Type B pancreatic cell (in vitro differentiated cells): ENCODE measurements at regions not wholly inside any gene's neighbourhood (a gene's known extent, or its start where the extent isn't known, plus 50 kb on each side); places are given as distances from the start of the nearest gene placed in this dataset.

Source experiments
- DNase-seq: peaks from one replicate; pipeline ENCODE4 v3.0.0; 2021; ENCODE audit warnings: mixed read lengths; ENCODE audit not compliant: unreplicated experiment; ENCODE audit errors: extremely low spot score
- H3K27ac Mint-ChIP-seq: 2 replicates; pipeline ENCODE4 v1.8.0; 2021; ENCODE audit warnings: mild to moderate bottlenecking, mixed read lengths
- H3K27me3 Mint-ChIP-seq: 2 replicates; pipeline ENCODE4 v1.8.0; 2021; ENCODE audit warnings: mixed read lengths
- H3K36me3 Mint-ChIP-seq: 2 replicates; pipeline ENCODE4 v1.8.0; 2021; ENCODE audit warnings: mixed read lengths
- H3K4me1 Mint-ChIP-seq: one replicate; pipeline ENCODE4 v1.8.0; 2021; ENCODE audit warnings: mixed read lengths; ENCODE audit not compliant: unreplicated experiment
- H3K4me3 Mint-ChIP-seq: 2 replicates; pipeline ENCODE4 v1.8.0; 2021; ENCODE audit warnings: mild to moderate bottlenecking, mixed read lengths
- H3K9me3 Mint-ChIP-seq: 2 replicates; pipeline ENCODE4 v1.8.0; 2021; ENCODE audit warnings: mixed read lengths
- TF ChIP-seq, protein P1 (sequence below): fragments of 200-600 bp; sonication (generic); conservative IDR thresholded peaks from 2 replicates; pipeline ENCODE4 v1.5.0; 2021; ENCODE audit warnings: antibody characterized with exemption, mild to moderate bottlenecking

GRCh38 chr7:89958525-89959068 is 195.7 kb upstream of the STEAP1 start:
- no peak overlapping the region for H3K27ac Mint-ChIP-seq
- H3K36me3 Mint-ChIP-seq, result no peaks in the 10 kb centered on the region

DNA sequence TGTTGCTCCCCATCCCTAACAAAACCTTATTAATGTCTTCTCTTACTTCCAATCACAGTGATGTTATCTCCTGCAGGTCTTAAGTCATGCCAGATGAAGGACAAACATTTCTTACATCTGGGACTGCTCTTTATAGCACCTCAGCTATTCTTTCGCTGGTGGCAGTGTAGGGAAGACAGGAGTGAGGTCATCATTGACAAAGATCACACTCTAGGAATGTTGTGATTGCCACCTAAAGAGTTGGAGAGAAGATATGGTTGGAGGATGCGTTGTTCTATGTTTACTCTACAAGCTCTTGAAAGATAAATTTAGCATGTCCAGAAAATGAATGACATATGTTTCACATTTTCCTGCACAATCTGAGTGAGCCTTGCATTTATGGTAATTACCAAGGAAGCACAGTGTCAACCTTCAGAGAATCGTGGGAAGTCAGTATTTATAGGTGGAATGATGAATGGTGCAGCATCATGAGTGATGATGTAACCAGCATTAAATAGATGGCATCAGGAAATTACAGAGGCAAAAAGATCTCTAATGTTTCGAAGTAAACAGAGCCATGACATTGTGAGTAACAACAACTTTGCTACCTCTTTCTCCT is 188.1 kb upstream of the STEAP1 start:
- TF ChIP-seq, protein P1, sequence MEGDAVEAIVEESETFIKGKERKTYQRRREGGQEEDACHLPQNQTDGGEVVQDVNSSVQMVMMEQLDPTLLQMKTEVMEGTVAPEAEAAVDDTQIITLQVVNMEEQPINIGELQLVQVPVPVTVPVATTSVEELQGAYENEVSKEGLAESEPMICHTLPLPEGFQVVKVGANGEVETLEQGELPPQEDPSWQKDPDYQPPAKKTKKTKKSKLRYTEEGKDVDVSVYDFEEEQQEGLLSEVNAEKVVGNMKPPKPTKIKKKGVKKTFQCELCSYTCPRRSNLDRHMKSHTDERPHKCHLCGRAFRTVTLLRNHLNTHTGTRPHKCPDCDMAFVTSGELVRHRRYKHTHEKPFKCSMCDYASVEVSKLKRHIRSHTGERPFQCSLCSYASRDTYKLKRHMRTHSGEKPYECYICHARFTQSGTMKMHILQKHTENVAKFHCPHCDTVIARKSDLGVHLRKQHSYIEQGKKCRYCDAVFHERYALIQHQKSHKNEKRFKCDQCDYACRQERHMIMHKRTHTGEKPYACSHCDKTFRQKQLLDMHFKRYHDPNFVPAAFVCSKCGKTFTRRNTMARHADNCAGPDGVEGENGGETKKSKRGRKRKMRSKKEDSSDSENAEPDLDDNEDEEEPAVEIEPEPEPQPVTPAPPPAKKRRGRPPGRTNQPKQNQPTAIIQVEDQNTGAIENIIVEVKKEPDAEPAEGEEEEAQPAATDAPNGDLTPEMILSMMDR, result no peak
- no peaks in the 10 kb centered on the region for H3K36me3 Mint-ChIP-seq
- no peak for DNase-seq
- no peaks in the 10 kb centered on the region for H3K9me3 Mint-ChIP-seq
- no peaks in the 10 kb centered on the region for H3K27me3 Mint-ChIP-seq
- H3K4me3 Mint-ChIP-seq, result no peak overlapping the region
- H3K4me1 Mint-ChIP-seq, result no peaks in the 10 kb centered on the region
- H3K27ac Mint-ChIP-seq, result no peak overlapping the region

More at GRCh38 chr7:89958525-89959068, 195.7 kb upstream of the STEAP1 start:
- H3K4me1 Mint-ChIP-seq, result no peaks in the 10 kb centered on the region
- no peak overlapping the region for H3K4me3 Mint-ChIP-seq
- no peak for DNase-seq
- no peaks in the 10 kb centered on the region for H3K27me3 Mint-ChIP-seq
- TF ChIP-seq, protein P1, result no peak
- peaks cover 7% of the 10 kb centered on the region for H3K9me3 Mint-ChIP-seq

DNA sequence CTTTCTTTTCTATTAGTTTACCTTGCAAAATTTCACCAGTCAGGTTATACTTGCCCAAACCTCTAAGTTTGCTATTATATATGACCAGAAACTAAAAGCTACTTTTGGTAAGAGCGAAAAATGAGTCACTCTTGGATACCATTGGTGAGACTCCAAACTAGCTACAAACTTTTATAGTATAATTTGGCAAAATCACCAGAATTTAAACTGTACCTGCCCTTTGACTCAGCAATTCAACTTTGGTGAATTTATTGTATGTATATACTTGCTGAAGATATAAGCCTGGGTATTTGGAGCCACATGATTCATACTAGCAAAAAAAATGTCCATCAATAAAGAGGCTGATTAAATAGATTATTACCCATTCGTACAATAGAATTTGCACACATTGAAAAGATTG is 178.7 kb upstream of the STEAP1 start:
- no peak overlapping the region for H3K4me3 Mint-ChIP-seq
- H3K27ac Mint-ChIP-seq, result no peak overlapping the region
- no peaks in the 10 kb centered on the region for H3K27me3 Mint-ChIP-seq
- TF ChIP-seq, protein P1, result no peak
- no peak for DNase-seq
- H3K4me1 Mint-ChIP-seq, result no peaks in the 10 kb centered on the region
- H3K36me3 Mint-ChIP-seq, result no peaks in the 10 kb centered on the region
- H3K9me3 Mint-ChIP-seq, result no peaks in the 10 kb centered on the region

DNA sequence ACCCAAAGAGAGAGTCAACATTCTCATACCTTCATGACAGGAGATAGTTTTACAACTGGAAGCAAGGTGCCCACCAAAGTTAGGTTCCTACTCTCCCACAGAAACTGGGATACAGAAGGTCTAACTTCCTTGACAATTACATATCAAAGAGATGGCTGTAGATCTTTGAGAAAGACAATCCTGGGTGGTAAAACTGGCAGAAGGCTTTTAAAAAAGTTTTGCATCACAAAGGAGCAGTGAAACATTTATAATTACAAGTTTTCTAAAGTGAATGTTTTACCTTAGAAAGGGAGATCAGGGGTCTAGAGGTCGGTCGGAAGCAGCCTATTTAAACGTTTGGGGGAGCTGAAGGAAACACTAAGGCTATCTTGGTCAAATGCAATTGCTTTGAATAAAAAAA is 166.6 kb upstream of the STEAP1 start:
- TF ChIP-seq, protein P1, result no peak
- H3K9me3 Mint-ChIP-seq, result peaks cover 3% of the 10 kb centered on the region
- H3K4me3 Mint-ChIP-seq, result no peak overlapping the region
- no peaks in the 10 kb centered on the region for H3K27me3 Mint-ChIP-seq
- H3K27ac Mint-ChIP-seq, result no peak overlapping the region
- H3K4me1 Mint-ChIP-seq, result no peaks in the 10 kb centered on the region
- no peak for DNase-seq
- no peaks in the 10 kb centered on the region for H3K36me3 Mint-ChIP-seq

DNA sequence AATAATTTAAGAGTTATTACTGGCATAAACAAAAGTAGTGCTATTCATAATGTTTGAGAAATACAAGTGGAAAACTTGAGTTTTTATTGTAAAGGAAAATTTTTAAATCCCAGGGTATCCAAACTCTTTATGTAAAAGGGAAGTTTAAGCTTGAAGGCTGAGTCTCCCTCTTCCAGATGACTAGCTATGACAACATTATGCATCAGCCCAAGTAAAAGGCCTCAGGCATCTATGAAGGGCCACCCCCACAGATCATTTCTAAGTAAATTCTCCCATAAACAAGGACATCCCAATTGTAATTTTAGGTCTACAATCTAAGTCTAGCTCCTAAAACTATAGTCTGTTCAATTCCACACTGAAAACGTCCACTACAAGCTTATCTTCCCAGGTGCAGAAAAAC is 166.2 kb upstream of the STEAP1 start:
- Mint-ChIP-seq H3K27me3 (no peaks in the 10 kb centered on the region), H3K27ac (no peak overlapping the region), H3K9me3 (peaks cover 3% of the 10 kb centered on the region), H3K36me3 (no peaks in the 10 kb centered on the region), H3K4me3 (no peak overlapping the region), H3K4me1 (no peaks in the 10 kb centered on the region)
- DNase-seq, result no peak
- TF ChIP-seq, protein P1, result no peak

GRCh38 chr7:89989454-89989853 is 164.8 kb upstream of the STEAP1 start:
- no peaks in the 10 kb centered on the region for H3K27me3 Mint-ChIP-seq
- peaks cover 3% of the 10 kb centered on the region for H3K9me3 Mint-ChIP-seq
- H3K36me3 Mint-ChIP-seq, result no peaks in the 10 kb centered on the region
- DNase-seq, result no peak
- no peak overlapping the region for H3K27ac Mint-ChIP-seq
- H3K4me3 Mint-ChIP-seq, result no peak overlapping the region
- TF ChIP-seq, protein P1, result no peak
- no peaks in the 10 kb centered on the region for H3K4me1 Mint-ChIP-seq
